HepG2 (cell line): ENCODE measurements at regions not wholly inside any gene's neighbourhood (a gene's known extent, or its start where the extent isn't known, plus 50 kb on each side); places are given as distances from the start of the nearest gene placed in this dataset.
A peak's percentile ranks its signal among the peaks of the same experiment; 100 is the strongest.

ENCODE experiments used
- ATAC-seq: fragments of 200-7000 bp; cut with Tn5 transposase; 3 replicates; pipeline ENCODE4 v1.9.1; 2020; ENCODE audit warnings: mild to moderate bottlenecking, moderate library complexity
- BruUV-seq: library from RNA; stranded (reverse); fragments of 400-500 nt; replicated peaks from 2 replicates; lab custom pipeline; 2021; lab: Mats Ljungman, UMichigan
- CTCF ChIA-PET: fragments of 300-600 bp; formaldehyde crosslinking; extraction: SDS; loops from one replicate; lab custom pipeline; 2021; ENCODE audit warnings: low total read pairs, inconsistent platforms, low intra/inter-chr PET ratio; lab: Yijun Ruan, JAX
- POLR2A ChIA-PET: fragments of 350-600 bp; sonication (Branson Sonifier 250); formaldehyde crosslinking; loops from one replicate; lab custom pipeline; 2020; ENCODE audit warnings: antibody characterized with exemption, inconsistent platforms; lab: Yijun Ruan, JAX
- DNase-seq: peaks from one replicate; pipeline ENCODE4 v3.0.0-alpha.2; 2015; ENCODE audit warnings: low spot score
- FAIRE-seq: peaks from 3 replicates; lab custom pipeline; 2011; peaks lifted over from hg19 to GRCh38; lab: Jason Lieb, UNC
- H2AFZ ChIP-seq: one replicate; pipeline ENCODE4 v1.6.1; 2011; ENCODE audit warnings: low read length, inconsistent platforms
- H3K27ac ChIP-seq: fragments of 300-600 bp; 3 replicates; pipeline ENCODE4 v1.8.0; 2011; ENCODE audit warnings: mixed run types, mild to moderate bottlenecking, mixed read lengths, low read length, inconsistent platforms; ENCODE audit not compliant: insufficient read depth; ENCODE audit errors: extremely low read length
- H3K27me3 ChIP-seq, 2 experiments: fragments of 200-600 bp in 1 of 2; 2 replicates in 1 of 2; 3 replicates in 1 of 2; pipeline versions ENCODE4 v1.6.0 to v1.8.0; 2011; ENCODE audit warnings: low read length in 2 of 2, mild to moderate bottlenecking in 2 of 2, moderate library complexity in 2 of 2, inconsistent platforms in 1 of 2; ENCODE audit not compliant: insufficient read depth in 2 of 2, control insufficient read depth in 1 of 2
- H3K36me3 ChIP-seq, 2 experiments: fragments of 200-600 bp in 1 of 2; replicated peaks in 1 of 2; 2 replicates in 1 of 2; 3 replicates in 1 of 2; pipeline versions ENCODE4 v1.5.1 to v1.8.0; 2011; ENCODE audit warnings: low read length in 2 of 2, inconsistent platforms in 1 of 2; ENCODE audit not compliant: insufficient read depth in 2 of 2, control insufficient read depth in 1 of 2
- H3K4me1 ChIP-seq: 2 replicates; pipeline ENCODE4 v1.5.1; 2012; ENCODE audit warnings: low read length, inconsistent platforms; ENCODE audit not compliant: insufficient read depth
- H3K4me2 ChIP-seq: 2 replicates; pipeline ENCODE4 v1.6.0; 2011; ENCODE audit warnings: low read depth, low read length, inconsistent platforms
- H3K4me3 ChIP-seq, 3 experiments: fragments of 200-600 bp in 1 of 3; sonication (generic), shearing (Covaris generic) in 1 of 3; replicated peaks in 1 of 3; 2 replicates each; pipeline ENCODE4 v1.5.1; 2011 to 2016; ENCODE audit warnings: low read length in 3 of 3, inconsistent platforms in 2 of 3, low read depth in 2 of 3, mild to moderate bottlenecking in 2 of 3, control low read depth in 1 of 3, mixed read lengths in 1 of 3; ENCODE audit not compliant: insufficient read depth in 1 of 3
- H3K79me2 ChIP-seq: one replicate; pipeline ENCODE4 v1.6.1; 2011; ENCODE audit warnings: low read length, inconsistent platforms; ENCODE audit not compliant: insufficient read depth
- H3K9ac ChIP-seq: 2 replicates; pipeline ENCODE4 v1.6.0; 2011; ENCODE audit warnings: mild to moderate bottlenecking, low read depth, low read length, inconsistent platforms; ENCODE audit not compliant: insufficient read depth
- H3K9me3 ChIP-seq: 2 replicates; pipeline ENCODE4 v1.5.1; 2012; ENCODE audit warnings: mild to moderate bottlenecking, low read length
- H4K20me1 ChIP-seq: 2 replicates; pipeline ENCODE4 v1.6.0; 2011; ENCODE audit warnings: inconsistent platforms, mild to moderate bottlenecking, low read length, moderate library complexity; ENCODE audit not compliant: insufficient read depth
- NCOR1 ChIP-seq: fragments of 200-600 bp; sonication (generic); IDR thresholded peaks from 2 replicates; pipeline ENCODE4 v1.7.0; 2017; ENCODE audit warnings: antibody characterized with exemption, low read length, borderline replicate concordance
- ZNF24 ChIP-seq: fragments of 450-650 bp; IDR thresholded peaks from 2 replicates; pipeline ENCODE4 v1.6.1; 2017; ENCODE audit warnings: antibody characterized with exemption, mild to moderate bottlenecking
- ZNF607 ChIP-seq: sonication (generic); formaldehyde crosslinking; IDR thresholded peaks from 2 replicates; pipeline ENCODE4 v1.5.1; 2020; ENCODE audit warnings: missing genetic modification reagents, mild to moderate bottlenecking, borderline replicate concordance
- ZNF841 ChIP-seq: sonication (generic); formaldehyde crosslinking; IDR thresholded peaks from 2 replicates; pipeline ENCODE4 v1.8.1; 2023; ENCODE audit warnings: missing genetic modification reagents, borderline replicate concordance
- WGBS: methylation state at CpG from one replicate; pipeline ENCODE4 v1.1.6; 2017; ENCODE audit warnings: low lambda C conversion rate; 5-methylcytosine and 5-hydroxymethylcytosine counted together
- in situ Hi-C: cut with HindIII; loops from 2 replicates; pipeline ENCODE4 v1.10.0; 2017; ENCODE audit warnings: low pct_unique_long_range_greater_than_20kb; ENCODE audit not compliant: extremely low pct_ligation_motif_present
- intact Hi-C: fragments of 100-400 bp; cut with micrococcal nuclease; formaldehyde crosslinking; loops from one replicate; pipeline ENCODE4 v1.10.0; 2022; ENCODE audit not compliant: unreplicated experiment

GRCh38 chr7:130853503-130854279 is 119.7 kb upstream of the KLF14 start:
- no peaks in the 10 kb centered on the region for H3K79me2 ChIP-seq
- no TSS peak for BruUV-seq
- no peak overlapping the region for H3K4me3 ChIP-seq
- intact Hi-C loops: no loop called here
- no peak overlapping the region for H3K27ac ChIP-seq
- H3K4me2 ChIP-seq: no peak overlapping the region
- POLR2A ChIA-PET: no interaction called here
- FAIRE-seq: no peak
- peaks cover 28% of the 10 kb centered on the region for H3K9me3 ChIP-seq
- CTCF ChIA-PET: no interaction called here
- no peak for ATAC-seq
- no peak overlapping the region for H2AFZ ChIP-seq
- H4K20me1 ChIP-seq: no peaks in the 10 kb centered on the region
- TF ChIP-seq NCOR1 (no peak), ZNF607 (CRISPR knock-in tag) (no peak)
- H3K27me3 ChIP-seq: no peaks in the 10 kb centered on the region; a peak in 1 of 5 replicates
- 61% methylated on average over 7 of the region's 7 CpGs for whole genome bisulfite sequencing
- no peak overlapping the region for H3K9ac ChIP-seq
- in situ Hi-C loops: no loop called here
- H3K36me3 ChIP-seq: no peaks in the 10 kb centered on the region
- DNase-seq: peak; percentile 16
- no peaks in the 10 kb centered on the region for H3K4me1 ChIP-seq

GRCh38 chr7:130854481-130854880 is 120.5 kb upstream of the KLF14 start:
- Histone ChIP-seq H3K9me3 (peaks cover 29% of the 10 kb centered on the region), H3K4me2 (no peak overlapping the region), H3K4me1 (no peaks in the 10 kb centered on the region), H3K36me3 (no peaks in the 10 kb centered on the region), H4K20me1 (no peaks in the 10 kb centered on the region), H3K27me3 (no peaks in the 10 kb centered on the region; a peak in 1 of 5 replicates), H3K27ac (no peak overlapping the region), H3K4me3 (no peak overlapping the region), H3K79me2 (no peaks in the 10 kb centered on the region), H3K9ac (no peak overlapping the region), H2AFZ (no peak overlapping the region)
- ChIA-PET POLR2A (no interaction called here), CTCF (no interaction called here)
- no TSS peak for BruUV-seq
- ATAC-seq: no peak
- no peak for DNase-seq
- no peak for FAIRE-seq
- in situ Hi-C loops: no loop called here
- 65% methylated on average over 1 of the region's 1 CpG for WGBS
- TF ChIP-seq ZNF841 (CRISPR knock-in tag): no peak
- no peak for TF ChIP-seq ZNF24
- intact Hi-C loops: no loop called here
